IPS DF 6.9 (cell line): ENCODE measurements at regions not wholly inside any gene's neighbourhood (a gene's known extent, or its start where the extent isn't known, plus 50 kb on each side); places are given as distances from the start of the nearest gene placed in this dataset.

ENCODE experiments used
- DNase-seq: peaks from one replicate; pipeline ENCODE4 v3.0.0-alpha.2; 2013; ENCODE audit warnings: low read depth, low spot score
- H3K27ac ChIP-seq: one replicate; pipeline ENCODE4 v1.5.1; 2013; ENCODE audit warnings: low read length, control low read depth
- H3K27me3 ChIP-seq: 2 replicates; pipeline ENCODE4 v1.6.1; 2013; ENCODE audit warnings: mild to moderate bottlenecking, low read length; ENCODE audit not compliant: control insufficient read depth, insufficient read depth
- H3K36me3 ChIP-seq: 2 replicates; pipeline ENCODE4 v1.6.1; 2013; ENCODE audit warnings: low read length; ENCODE audit not compliant: control insufficient read depth, insufficient read depth
- H3K4me1 ChIP-seq: 2 replicates; pipeline ENCODE4 v1.6.1; 2013; ENCODE audit warnings: low read length; ENCODE audit not compliant: control insufficient read depth, insufficient read depth
- H3K4me3 ChIP-seq: 2 replicates; pipeline ENCODE4 v1.5.1; 2013; ENCODE audit warnings: mild to moderate bottlenecking, low read length
- H3K9me3 ChIP-seq: 2 replicates; pipeline ENCODE4 v1.6.1; 2013; ENCODE audit warnings: low read length, inconsistent platforms; ENCODE audit not compliant: control insufficient read depth, insufficient read depth
- WGBS: extraction: QIAGEN DNeasy Blood & Tissue Kit; methylation state at CpG from one replicate; pipeline ENCODE4 v1.1.7; 2013; ENCODE audit warnings: mixed read lengths, missing lambda C conversion rate; ENCODE audit not compliant: insufficient read length, insufficient coverage; 5-methylcytosine and 5-hydroxymethylcytosine counted together

DNA sequence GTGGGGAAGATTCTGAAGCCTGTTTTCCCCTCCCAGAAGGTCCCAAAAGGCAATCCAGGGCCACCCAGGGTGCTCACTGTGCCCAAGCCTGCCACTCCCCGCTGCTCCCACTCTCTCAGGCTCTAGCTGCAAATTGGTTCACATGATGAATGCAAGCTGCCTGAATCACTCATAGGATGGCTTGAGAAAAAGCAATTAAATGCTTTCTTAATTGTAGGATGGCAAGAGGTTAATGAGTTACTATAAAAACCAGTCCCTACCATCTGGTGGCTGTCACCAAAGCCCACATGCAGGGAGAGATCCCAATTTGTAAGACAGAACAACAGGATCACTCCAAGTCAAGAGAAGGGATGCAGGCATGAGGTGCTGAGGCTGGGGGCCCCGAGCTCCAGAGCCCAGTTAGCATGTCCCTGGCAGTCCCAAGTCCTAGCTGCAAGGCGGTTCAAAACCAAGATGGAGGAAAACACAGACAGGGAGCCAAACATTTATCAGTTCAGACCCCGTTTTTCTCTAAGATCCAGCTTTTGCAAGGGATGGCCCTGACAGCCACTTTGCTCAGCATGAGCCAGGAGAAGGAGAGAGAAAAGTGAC lies 207.1 kb downstream of the UACA start:
- no peak overlapping the region for H3K4me3 ChIP-seq
- H3K27me3 ChIP-seq = no peaks in the 10 kb centered on the region
- no peaks in the 10 kb centered on the region for H3K36me3 ChIP-seq
- WGBS = no CpG with 5 or more reads among the region's 4 CpGs
- H3K9me3 ChIP-seq = no peaks in the 10 kb centered on the region; the same call in 1 of the 2 replicates
- H3K4me1 ChIP-seq = no peaks in the 10 kb centered on the region
- no peak overlapping the region for H3K27ac ChIP-seq
- DNase-seq = no peak

DNA sequence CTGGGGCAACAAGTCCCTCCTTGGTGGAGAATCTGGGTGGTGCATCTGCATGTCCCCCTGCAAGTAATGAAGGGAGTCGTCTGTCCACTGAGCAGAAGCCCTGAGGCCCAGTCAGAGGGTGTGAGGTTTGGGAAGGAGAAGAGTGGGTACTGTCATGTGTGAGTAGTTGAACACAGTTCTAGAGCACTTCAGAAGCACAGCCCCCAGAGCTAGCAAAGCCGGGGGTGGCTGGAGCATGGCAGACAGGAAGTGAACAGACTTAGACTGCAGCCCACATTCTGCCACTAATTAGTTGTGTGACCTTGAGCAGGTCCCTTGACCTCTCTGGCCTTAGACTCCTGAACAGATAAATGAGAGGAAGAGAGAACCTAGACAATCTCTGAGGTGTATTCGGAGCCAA lies 207.6 kb downstream of the UACA start:
- no peak overlapping the region for H3K4me3 ChIP-seq
- no peaks in the 10 kb centered on the region; the same call in 1 of the 2 replicates for H3K9me3 ChIP-seq
- H3K4me1 ChIP-seq = no peaks in the 10 kb centered on the region
- no CpG with 5 or more reads among the region's 3 CpGs for WGBS
- H3K27me3 ChIP-seq = no peaks in the 10 kb centered on the region
- no peaks in the 10 kb centered on the region for H3K36me3 ChIP-seq
- no peak overlapping the region for H3K27ac ChIP-seq
- DNase-seq = no peak

DNA sequence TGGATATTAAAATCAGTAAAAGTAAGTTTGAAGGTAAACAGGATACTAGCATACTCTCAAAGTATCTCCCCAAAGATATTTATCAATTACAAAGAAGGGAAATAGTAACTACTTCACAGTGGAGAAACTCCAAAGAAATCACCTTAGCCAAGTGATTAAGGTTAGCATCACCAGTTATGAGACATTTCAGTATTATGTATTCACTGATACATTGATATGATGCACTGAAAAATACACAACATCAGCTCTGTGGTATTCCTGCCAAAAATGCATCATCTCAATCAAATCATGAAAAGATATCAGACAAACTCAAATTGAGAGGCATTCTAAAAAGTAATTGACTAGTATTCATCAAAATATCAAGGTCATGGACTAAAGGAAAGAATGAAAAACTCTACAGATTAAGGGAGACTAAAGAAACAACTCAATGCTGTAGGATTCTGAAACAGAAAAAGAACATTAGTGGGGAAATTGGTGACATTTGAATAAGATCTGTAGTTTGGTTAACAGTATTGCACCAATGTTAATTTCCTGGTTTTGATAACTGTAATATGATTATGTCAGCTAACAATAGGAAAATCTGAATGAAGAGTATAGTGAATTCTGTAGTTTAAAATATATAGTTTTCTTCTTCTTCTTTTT lies 215.4 kb downstream of the UACA start:
- H3K36me3 ChIP-seq = no peaks in the 10 kb centered on the region
- no peak overlapping the region for H3K27ac ChIP-seq
- DNase-seq = no peak
- no peaks in the 10 kb centered on the region for H3K4me1 ChIP-seq
- H3K4me3 ChIP-seq = no peak overlapping the region
- no peaks in the 10 kb centered on the region for H3K27me3 ChIP-seq
- H3K9me3 ChIP-seq = no peaks in the 10 kb centered on the region; the same call in 1 of the 2 replicates

DNA sequence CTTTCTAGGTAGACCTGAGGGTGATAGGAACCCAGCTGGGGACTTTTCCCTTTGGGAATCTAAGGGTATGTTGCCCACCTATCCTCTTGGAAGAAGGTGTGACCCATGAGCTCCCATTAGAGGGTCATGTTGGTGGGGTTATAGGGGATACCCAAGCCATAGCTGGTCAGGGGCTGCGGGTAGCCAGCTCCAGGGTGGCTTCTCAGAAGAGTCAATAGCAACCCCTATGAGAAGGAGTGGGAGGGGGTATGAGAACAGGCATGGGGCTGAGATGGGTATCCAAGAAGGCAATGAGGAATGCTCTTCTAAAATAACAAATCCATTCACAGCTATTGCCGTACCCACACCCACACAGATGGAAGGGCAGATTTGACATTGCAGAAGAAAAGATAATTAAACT lies 217.8 kb downstream of the UACA start:
- Histone ChIP-seq H3K4me3 (no peak overlapping the region), H3K36me3 (no peaks in the 10 kb centered on the region), H3K27me3 (no peaks in the 10 kb centered on the region), H3K9me3 (no peaks in the 10 kb centered on the region), H3K27ac (no peak overlapping the region), H3K4me1 (no peaks in the 10 kb centered on the region)
- DNase-seq = no peak
- WGBS = no CpG with 5 or more reads among the region's 2 CpGs

DNA sequence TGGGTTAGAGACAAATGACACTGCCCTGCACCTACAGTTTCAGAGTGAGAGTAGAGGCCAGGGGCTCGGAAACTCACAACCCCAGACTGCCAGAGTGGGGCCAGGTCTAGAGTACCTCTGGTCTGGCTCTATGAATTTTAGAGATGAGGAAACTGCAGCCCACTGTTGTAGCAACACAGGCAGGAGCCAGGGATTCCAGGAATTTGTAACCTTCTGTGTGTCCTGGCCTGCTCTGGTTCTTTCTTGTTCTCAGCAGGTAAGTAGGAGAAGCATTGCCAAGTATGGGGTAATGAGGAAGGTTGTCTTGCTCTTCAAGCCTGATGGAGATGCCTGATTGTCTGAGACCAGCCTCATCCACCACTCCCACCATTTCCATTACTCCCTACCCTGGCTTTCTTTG lies 221.8 kb downstream of the UACA start:
- Histone ChIP-seq H3K27ac (no peak overlapping the region), H3K4me3 (no peak overlapping the region), H3K36me3 (no peaks in the 10 kb centered on the region), H3K4me1 (no peaks in the 10 kb centered on the region), H3K27me3 (no peaks in the 10 kb centered on the region), H3K9me3 (no peaks in the 10 kb centered on the region)
- DNase-seq = no peak
- WGBS = no CpG with 5 or more reads among the region's 1 CpG

DNA sequence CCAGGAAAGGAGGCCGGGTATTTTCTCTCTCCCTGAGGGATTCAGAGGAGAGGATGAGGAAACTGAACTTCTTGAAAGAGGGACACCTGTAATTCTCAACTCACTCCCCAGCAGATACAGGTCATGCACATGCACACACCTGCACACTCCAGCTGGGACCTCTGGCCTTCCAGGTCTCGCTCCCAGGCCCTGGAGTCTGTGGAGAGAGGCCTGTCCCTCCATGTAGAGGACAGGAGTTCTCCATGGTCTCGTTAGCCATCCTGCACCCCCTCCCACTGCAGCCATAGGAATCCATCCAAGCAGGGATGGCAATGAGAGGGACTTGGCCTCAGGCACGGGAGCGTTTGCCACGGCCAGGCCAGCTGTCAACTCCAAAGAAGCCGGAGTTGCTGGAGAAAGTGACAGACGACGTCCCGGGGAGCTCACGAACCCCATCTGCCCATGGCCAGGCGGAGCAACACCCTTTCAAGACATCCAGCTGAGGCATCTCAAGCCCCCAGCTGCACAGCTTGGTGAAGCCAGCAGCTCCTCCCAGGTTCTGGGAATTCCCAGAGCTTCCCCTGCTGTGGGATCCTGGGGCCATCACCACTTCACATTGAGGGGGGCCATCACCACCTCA lies 223.3 kb downstream of the UACA start:
- Histone ChIP-seq H3K27me3 (no peaks in the 10 kb centered on the region), H3K27ac (no peak overlapping the region)
- no CpG with 5 or more reads among the region's 12 CpGs for WGBS

DNA sequence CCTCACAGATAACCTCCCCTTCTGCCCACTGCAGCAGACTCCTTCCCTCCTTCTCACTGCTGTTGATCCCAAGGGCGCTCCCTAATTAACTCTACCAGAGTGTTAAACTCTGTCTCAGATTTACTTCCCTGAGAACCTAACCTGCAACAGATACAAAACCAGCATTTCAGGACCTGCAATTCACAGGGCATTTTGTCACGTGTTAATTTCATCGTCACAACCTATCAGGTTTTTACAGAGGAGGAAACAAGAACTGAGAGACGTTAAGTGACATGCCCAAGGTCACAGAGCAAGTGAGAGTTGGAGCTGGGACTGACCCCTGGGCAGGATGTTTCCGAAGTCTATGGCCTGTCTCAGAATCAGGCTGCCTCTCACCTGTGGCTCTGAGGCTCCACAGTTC lies 223.9 kb downstream of the UACA start:
- Histone ChIP-seq H3K4me3 (no peak overlapping the region), H3K36me3 (no peaks in the 10 kb centered on the region), H3K4me1 (no peaks in the 10 kb centered on the region), H3K27ac (no peak overlapping the region), H3K9me3 (no peaks in the 10 kb centered on the region), H3K27me3 (no peaks in the 10 kb centered on the region)
- no CpG with 5 or more reads among the region's 5 CpGs for WGBS
- no peak for DNase-seq

More for the DNA sequence above, 223.3 kb downstream of the UACA start:
- Histone ChIP-seq H3K4me1 (no peaks in the 10 kb centered on the region), H3K4me3 (no peak overlapping the region), H3K36me3 (no peaks in the 10 kb centered on the region), H3K9me3 (no peaks in the 10 kb centered on the region)
- DNase-seq = no peak

DNA sequence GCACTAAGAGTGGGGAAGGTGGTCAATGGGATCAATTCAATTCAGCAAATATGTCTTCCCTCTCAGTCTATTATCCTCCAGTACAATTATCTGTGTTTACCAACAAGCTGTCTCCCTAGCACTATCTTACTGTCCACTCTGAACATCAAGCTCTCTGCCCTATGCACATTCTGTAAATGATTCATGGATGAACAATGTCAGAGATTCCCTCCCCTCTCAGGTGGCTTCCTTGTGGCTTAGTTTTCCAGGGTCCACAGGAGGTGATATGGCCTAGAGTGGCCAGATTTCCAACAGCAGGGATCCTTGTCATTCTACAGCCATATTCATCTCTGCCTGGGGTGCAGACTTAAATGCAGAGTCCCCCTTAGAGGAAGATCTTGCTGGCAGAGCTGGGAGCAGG lies 225.1 kb downstream of the UACA start:
- Histone ChIP-seq H3K27ac (no peak overlapping the region), H3K27me3 (no peaks in the 10 kb centered on the region; the same call in 1 of the 2 replicates), H3K36me3 (no peaks in the 10 kb centered on the region), H3K4me3 (no peak overlapping the region), H3K9me3 (no peaks in the 10 kb centered on the region), H3K4me1 (no peaks in the 10 kb centered on the region)
- DNase-seq = no peak

DNA sequence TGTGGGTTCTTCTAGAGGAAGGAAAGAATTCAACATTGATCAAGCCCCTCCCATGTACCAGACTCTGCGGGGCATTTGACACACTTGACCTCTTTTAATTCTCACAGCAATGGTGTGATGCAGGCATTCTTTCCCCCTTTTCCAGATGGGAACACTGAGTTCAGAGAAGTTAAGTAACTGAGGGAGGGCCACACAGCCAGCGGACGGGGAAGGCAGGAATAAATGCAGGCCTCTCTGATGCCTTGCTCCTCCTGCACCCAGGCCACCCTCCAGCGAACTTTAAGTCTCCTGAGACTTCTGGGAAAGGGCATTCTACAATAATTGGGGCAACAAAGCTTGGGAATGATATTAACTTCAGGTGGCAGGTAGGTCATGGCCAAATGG lies 227.4 kb downstream of the UACA start:
- WGBS = no CpG with 5 or more reads among the region's 4 CpGs
- Histone ChIP-seq H3K36me3 (no peaks in the 10 kb centered on the region), H3K9me3 (no peaks in the 10 kb centered on the region), H3K27me3 (no peaks in the 10 kb centered on the region; the same call in 1 of the 2 replicates), H3K4me1 (no peaks in the 10 kb centered on the region), H3K4me3 (no peak overlapping the region), H3K27ac (no peak overlapping the region)
- DNase-seq = no peak

DNA sequence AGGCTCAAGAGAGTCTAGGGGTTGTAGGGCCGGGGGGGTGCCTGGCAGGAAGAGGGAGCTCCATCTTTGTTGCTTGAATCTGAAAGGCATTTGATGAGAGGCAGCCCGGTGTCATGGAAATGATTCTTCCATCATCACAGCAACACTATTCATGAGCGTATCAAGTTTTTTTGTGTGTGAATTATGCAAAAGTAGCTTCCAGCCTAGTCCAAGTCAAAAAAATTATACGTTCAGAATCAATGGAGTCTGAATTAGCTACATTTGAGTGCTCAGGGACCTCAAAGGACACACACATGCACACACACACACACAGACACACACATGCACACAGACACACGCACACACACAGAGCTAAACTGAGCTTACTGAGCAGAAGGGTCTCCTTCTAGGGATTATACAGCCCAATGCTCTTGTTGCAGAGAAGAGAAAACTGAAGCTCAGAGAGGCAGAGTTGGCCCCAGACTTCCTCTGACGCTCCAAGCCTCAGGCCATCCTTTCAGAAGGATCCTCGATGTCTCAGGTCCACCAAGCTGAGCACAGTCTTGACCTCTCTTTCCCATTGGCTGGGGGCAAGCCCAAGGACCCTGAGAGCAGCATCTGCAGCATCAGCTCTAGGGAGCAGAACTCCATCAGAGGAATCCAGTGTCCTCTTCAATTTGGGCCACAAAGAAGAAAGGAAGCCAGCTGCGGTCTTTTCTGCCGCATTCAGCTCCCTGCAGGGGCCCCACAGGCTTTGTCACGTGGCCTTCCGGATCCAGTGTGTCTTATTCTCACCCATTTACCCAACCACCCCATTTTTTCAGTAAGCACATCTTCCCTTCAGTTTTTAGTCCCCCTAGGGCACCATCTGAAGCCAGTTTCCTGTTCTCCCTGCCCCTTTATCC lies 228.0 kb downstream of the UACA start:
- Histone ChIP-seq H3K4me3 (no peak overlapping the region), H3K36me3 (no peaks in the 10 kb centered on the region), H3K27ac (no peak overlapping the region), H3K27me3 (no peaks in the 10 kb centered on the region; the same call in 1 of the 2 replicates), H3K9me3 (no peaks in the 10 kb centered on the region), H3K4me1 (no peaks in the 10 kb centered on the region)
- no CpG with 5 or more reads among the region's 11 CpGs for WGBS
- no peak for DNase-seq
